GM12864 (cell line): ENCODE measurements at regions not wholly inside any gene's neighbourhood (a gene's known extent, or its start where the extent isn't known, plus 50 kb on each side); places are given as distances from the start of the nearest gene placed in this dataset.

Experiments
- DNase-seq: peaks from one replicate; pipeline ENCODE4 v3.0.0-alpha.2; 2011; ENCODE audit warnings: low read depth
- H3K4me3 ChIP-seq: 2 replicates; pipeline ENCODE4 v1.5.1; 2011; ENCODE audit warnings: mild to moderate bottlenecking, low read depth, low read length, control low read depth
- TF ChIP-seq, protein P1 (sequence below): IDR thresholded peaks from 2 replicates; pipeline ENCODE4 v1.5.1; 2011; ENCODE audit warnings: low read depth, mild to moderate bottlenecking, moderate library complexity, low read length, control low read depth, inconsistent platforms; ENCODE audit errors: missing control alignments

DNA sequence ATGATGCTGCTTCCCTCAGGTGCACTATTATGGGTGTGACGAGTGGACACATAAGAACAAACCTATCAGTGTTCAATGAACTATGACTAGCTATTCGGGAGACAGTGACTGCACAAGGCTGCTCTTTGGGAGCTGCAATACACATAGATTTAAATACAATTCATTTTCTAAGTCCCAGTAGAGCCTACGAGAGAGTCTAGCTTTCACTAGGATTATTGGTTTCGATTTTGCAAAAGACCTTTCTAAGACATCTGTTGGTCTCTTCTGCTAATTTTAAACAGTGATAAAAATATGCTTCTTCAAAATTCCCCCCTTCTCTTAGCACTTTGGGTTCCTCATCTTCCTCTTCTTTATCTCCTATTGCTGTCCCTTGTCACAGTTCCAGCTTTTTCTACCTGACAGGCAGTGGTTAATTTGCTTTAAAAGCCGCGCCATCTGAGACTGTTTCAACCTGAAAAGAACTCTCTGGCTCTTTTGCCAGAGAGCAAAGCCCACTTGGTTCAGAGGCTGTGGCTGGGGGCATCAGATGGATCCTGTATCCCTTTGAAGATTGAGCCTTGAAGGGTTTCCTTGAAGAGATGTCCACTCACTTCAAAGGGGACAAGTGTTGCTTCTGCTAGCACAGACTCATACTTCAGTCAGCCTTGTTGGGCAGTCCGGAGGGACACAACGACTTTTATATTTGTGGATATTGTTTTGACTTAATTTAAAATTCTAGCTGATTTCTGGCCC, 241.5 kb downstream of the MAN2A1 start:
- TF ChIP-seq, protein P1, sequence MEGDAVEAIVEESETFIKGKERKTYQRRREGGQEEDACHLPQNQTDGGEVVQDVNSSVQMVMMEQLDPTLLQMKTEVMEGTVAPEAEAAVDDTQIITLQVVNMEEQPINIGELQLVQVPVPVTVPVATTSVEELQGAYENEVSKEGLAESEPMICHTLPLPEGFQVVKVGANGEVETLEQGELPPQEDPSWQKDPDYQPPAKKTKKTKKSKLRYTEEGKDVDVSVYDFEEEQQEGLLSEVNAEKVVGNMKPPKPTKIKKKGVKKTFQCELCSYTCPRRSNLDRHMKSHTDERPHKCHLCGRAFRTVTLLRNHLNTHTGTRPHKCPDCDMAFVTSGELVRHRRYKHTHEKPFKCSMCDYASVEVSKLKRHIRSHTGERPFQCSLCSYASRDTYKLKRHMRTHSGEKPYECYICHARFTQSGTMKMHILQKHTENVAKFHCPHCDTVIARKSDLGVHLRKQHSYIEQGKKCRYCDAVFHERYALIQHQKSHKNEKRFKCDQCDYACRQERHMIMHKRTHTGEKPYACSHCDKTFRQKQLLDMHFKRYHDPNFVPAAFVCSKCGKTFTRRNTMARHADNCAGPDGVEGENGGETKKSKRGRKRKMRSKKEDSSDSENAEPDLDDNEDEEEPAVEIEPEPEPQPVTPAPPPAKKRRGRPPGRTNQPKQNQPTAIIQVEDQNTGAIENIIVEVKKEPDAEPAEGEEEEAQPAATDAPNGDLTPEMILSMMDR = no peak
- no peak overlapping the region for H3K4me3 ChIP-seq
- DNase-seq = no peak

DNA sequence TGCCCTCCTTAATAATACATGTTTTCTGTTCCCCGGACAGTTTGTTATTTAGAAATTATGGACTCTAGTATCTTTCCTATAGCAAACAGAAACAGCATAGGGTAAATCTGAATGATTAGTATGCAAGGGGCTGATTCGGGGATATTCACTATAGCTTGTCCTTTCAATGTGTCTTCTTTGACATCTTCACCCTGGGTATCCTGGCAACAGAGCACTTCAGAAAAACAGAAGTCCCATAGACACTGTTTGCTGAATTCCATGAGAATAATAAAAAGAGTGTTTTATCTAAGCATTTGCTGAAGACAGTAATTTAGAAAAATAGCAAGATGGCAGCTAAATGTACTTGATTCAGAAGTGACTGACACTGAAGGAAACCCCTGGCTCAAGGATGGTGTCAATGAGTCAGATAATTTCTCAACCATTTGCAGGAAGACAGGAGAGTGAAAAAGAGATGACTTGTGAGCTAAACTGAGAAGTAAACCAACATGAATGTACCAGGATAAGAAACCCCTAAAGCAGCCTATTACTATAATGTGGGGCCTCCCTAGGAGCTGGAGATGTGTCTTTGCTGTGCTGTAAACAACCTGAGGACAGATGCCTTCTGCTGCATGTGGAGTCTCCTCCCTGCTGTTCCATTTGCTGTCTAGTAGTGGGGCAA, 246.2 kb downstream of the MAN2A1 start:
- no peak overlapping the region for H3K4me3 ChIP-seq
- no peak for DNase-seq

DNA sequence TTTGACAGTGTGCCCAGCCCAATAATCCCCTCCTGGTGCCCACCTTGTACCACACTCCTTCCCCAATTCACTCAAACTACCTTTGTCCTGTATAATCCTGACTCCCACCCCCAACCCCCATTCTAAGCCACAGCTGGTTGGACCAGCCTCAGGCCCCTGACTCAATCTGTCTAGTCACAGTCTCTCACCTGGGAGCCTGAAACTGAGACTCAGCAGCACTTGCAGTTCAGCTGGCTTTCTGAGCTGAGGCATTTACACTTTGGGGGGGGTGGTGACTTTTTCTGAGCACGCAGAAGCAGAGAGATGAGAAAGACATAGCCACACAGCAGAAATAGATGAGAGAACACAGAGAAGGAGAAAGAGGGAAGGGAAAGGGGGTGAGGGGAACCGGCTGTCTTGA, 247.3 kb downstream of the MAN2A1 start:
- peak; percentile 19 for DNase-seq
- no peak overlapping the region for H3K4me3 ChIP-seq
- TF ChIP-seq, protein P1 = no peak

More for the DNA sequence above, 246.2 kb downstream of the MAN2A1 start:
- TF ChIP-seq, protein P1 = no peak

DNA sequence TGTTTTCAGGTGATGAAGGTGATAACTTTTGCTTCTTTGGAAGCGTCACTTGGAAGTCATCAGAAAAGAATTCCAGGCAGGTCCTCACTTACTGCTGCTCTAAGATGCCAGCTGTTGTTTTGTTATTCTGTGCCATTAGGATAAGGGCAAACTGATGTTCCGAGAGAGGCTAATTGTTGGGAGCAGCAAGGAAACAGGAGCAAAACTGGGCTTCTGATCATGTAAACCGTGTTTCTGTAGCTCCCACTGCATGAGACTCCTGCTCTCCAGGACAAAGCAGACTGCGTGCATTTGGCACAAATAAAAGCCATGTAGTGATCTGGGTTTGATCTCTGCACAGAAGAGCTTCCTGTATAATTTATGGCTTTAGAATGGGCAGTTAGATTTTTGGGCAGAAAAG, 248.2 kb downstream of the MAN2A1 start:
- TF ChIP-seq, protein P1 = no peak
- H3K4me3 ChIP-seq = no peak overlapping the region
- DNase-seq = no peak

DNA sequence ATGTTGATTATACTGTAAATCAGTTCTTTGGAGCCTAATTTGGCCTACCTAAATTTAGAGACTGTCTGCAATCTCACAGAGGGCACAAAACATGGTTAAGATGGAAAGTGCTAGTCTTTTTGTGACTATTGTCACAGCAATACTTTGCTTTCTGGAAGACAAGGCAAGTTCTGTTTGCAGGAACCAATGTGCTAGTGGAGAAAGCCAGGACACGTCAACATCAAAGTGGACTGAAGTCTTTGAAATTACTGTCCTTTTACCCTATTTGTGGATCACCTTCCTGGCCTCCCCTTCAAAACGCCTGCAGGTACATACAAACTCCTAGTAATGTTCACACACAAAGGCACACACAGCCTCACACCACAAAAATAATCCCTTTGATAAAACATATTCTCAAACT, 248.7 kb downstream of the MAN2A1 start:
- no peak for DNase-seq
- TF ChIP-seq, protein P1 = no peak
- H3K4me3 ChIP-seq = no peak overlapping the region

DNA sequence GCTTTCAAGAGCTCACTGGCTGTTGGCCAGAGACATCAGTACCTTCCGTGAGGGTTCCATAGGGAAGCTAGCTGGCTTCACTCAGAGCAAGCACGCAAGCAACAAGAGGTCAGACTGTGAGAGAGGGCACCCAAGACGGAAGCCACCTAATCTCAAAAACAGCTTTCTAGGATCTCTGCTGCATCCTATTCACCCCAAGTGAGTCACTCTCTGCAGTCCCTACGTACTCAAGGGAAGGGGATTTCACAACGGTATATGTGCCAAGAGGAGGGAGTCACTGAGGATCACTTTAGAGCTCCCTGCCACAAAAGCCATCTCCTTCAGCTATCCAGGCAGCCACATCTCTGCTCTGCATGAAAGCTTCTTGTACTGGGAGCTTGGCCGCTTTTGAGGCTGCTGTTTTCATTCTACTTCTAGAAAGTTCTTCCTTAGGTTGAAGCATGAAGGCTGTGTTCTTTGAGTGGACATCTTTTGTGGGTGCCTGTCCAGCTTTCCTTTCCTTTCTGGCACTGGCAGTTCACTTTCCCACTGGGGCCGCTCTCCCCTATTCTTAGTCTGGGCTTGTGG, 249.5 kb downstream of the MAN2A1 start:
- TF ChIP-seq, protein P1 = no peak
- no peak for DNase-seq
- no peak overlapping the region for H3K4me3 ChIP-seq
